NCI-H1105 (cell line): ENCODE measurements at regions not wholly inside any gene's neighbourhood (a gene's known extent, or its start where the extent isn't known, plus 50 kb on each side); places are given as distances from the start of the nearest gene placed in this dataset.

ENCODE experiments used
- DNase-seq: peaks from one replicate; lab custom pipeline; 2025; lab: John Stamatoyannopoulos, UW

DNA sequence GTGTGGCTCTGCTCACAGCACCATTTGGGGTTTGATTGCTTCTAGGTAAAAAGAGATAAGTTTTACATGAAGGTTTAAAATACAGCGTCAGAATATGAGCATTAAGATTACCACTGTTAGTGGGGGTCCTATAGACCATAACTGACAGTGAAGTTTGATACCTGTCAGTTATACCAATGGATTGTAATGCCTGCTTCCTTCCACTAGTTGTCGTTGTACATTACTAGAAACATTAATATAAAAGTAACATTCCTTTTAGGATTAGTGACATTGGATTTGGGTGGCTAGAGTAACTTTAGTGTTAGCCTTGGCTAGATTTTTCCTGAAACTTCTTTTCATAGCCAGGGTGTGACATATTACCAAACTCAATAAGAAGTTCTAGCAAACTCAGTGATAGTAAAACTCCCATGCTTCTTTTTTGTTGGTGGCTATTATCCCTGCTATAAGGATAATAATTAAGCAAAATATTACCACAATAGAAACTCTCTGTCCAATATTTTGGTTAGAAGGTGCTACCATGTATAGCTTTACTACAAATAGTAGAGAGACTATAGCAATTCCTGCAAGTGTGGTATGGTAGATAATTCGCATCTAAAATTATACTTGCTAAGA, 57.1 kb downstream of the FAM181B start:
- DNase-seq = no peak

DNA sequence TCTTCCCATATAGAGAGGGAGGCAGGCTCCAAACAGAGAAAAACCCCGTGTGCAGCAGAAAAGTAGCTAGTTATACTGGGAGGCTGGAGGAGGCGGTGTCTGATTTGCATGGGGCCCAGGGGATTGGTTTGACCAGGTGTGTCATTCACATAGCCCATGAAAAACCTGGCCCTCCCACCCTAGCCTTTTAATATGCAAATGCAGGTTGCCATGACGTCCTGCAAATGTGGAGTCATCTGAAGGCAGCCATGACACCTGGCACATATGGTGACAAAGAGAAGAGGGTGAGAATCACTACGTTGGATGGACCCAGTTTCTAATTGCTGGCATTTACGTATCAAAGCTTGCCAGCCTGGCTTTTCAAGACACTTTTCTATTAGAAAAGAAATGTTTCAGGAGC, 57.8 kb downstream of the FAM181B start:
- DNase-seq = no peak

DNA sequence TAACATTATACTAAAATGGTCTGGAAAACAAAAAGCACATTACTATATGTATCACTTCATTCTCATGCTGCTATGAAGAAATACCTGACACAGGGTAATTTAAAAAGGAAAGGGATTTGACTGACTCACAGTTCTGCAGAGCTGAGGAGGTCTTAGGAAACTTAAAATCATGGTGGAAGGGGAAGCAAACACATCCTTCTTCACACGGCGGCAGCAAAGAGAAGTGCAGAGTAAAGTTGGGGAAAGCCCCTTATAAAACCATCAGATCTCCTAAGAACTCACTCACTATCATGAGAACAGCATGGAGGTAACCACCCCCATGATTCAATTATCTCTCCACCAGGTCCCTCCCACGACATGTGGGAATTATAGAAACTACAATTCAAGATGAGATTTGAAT, 60.0 kb downstream of the FAM181B start:
- no peak for DNase-seq

DNA sequence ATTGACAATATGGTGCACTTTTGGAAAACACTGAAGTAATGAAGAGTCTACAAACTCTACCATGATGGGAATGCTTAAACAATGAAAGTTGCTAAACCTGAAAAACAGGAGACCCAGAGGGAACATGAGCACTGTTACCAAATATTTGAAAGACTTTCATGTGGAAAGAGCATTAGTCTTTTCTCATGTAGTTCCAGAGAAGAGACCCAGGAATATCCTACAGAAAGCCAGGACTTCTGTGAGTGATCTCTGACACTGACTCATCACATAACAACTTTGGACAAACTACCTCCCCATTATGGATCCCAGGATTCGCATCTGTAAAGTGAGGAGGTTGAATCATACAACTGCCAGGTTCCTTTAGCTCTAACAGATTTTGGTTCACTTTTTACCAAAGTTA, 62.2 kb downstream of the FAM181B start:
- DNase-seq = no peak

DNA sequence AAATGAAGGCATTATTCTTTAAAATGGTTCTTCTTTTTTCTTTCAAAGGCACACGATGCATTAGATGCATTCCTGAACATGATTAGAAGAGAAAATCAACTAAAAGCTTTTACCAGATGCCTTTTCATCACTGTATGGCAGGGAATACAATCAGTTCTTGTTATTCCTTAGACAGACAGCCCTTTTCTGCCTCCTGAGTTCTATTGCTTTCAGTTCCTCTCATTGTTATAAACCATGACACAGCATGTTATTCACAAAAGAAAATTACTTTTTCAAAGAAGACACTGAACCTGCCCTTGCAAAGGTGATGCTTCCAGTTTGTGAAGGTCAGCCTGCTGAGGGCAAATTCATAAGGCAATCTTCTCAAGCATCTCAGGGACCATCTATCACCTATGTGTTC, 70.1 kb downstream of the FAM181B start:
- DNase-seq = no peak

DNA sequence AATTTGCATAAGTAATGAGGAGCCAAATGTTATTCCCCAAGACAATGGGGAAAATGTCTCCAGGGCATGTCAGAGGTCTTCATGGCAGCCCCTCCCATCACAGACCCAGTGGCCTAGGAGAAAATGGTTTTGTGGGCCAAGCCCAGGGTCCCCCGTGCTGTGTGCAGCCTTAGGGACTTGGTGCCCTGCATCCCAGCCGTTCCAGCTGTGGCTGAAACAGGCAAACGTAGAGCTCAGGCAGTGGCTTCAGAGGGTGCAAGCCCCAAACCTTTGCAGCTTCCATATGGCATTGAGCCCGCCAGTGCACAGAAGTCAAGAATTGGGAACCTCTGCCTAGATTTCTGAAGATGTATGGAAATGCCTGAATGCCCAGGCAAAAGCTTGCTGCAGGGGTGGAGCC, 79.9 kb downstream of the FAM181B start:
- no peak for DNase-seq

DNA sequence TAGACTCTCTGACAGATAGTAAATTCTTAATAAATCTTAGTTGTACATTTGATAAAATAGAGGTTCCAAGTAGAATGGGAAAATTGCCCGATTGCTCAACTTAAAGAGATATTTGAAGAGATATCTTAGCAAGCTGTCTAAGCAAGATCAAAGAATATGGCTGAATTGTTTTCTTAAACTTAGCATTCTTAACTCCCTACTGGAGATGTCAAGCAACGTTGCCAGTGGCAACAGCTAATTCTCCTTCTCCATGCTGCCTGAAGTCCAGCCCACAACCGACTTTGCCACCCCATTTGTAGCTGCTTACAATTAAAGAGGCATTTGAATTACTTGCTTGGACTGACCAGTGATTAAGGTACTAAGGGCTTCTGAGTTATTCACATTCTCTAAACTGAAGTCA, 94.4 kb downstream of the FAM181B start:
- DNase-seq = no peak

DNA sequence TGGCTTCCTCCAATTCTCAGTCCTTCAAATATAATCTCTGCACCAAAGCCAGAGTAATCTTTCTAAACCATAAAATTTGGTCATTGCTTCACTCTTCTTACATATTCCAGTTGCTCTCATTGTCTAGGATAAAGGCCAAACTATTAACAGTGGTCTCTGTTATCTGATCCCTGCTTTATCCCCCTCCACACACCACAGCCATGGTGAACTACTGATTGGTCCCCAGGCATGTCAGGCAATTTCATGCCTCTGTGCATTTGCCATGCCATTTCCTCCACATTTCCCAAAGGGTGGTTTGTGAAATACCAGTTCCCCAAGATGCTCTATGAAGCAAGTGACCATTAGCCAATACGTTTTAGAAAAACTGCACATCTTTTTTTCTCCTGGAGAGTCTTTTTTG, 97.0 kb downstream of the FAM181B start:
- no peak for DNase-seq

DNA sequence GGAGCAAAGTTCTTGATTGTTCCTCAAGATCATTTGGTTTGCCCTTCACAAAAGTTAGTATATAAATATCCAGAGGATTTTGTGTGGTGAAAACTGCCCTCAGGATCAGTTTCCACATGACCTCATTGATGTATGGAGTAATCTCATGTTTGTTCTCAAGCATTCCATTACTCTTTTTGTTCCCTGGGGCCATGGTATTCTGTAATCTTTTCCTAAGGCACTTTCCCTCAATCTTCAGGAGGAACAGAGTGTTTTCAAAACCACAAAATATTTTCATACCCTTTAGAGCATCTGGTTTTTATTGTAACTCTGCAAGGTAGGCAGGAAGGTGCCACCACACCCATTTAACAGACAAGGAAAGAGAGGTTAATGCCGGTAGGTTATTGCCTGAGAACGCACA, 99.6 kb downstream of the FAM181B start:
- no peak for DNase-seq

DNA sequence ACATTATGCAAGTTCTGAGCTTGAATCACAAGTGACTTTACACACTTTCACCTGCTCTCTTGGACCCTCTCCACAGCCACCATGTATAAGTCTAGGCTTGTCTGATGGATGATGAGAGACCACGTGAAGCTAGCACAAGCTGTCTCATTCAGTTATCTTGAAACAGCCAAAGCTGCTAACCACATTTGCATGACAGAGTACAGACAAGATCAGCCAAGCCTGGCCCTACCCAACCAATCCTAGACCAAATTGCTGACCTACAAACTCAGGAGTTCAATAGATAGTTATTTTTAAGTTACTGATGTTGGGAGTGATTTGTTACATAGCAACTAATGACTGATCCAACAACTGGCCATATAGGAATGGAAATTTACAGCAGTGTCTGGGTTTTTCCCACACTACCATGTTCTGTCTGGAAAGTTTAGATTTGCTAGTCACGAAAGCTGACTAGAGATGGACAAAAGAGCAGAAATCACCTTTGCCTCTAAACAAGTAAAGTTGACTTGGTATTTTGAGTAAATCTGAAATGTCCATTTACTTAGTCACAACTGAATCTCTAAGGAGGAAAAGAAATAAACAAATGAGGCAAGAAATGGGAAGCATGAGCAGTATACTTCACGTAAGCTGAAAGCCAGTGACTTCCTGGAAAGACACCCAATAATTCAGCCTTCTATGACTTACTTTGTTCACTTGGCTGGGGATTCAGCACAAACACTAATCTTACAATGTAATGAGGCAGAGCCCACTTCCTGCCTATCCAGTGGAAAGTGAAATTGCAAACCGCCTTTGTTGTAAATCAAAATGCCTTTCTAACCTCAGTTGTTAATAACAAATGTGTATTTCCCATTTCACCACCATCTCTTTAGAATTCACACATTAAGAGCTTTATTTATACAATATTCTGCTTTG, 101.7 kb downstream of the FAM181B start:
- no peak for DNase-seq

DNA sequence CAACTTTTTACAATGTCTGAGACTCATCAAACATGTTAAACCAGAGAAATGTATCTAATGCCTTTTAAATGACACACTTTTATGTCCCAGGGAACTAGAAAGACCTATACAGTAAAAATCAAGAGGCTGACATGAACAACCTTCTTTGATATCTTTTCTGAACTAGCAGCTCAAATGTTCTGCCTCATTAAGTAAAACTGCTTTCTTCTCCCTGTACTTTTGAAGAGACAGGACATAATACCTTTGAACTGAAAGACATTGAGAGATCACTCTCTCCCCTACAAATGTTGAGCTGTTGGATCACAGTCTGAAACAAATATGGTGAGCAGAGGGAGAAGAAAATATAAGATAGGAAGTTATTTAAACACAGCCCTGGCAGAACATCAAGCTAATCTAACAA, 123.0 kb downstream of the FAM181B start:
- DNase-seq = no peak

DNA sequence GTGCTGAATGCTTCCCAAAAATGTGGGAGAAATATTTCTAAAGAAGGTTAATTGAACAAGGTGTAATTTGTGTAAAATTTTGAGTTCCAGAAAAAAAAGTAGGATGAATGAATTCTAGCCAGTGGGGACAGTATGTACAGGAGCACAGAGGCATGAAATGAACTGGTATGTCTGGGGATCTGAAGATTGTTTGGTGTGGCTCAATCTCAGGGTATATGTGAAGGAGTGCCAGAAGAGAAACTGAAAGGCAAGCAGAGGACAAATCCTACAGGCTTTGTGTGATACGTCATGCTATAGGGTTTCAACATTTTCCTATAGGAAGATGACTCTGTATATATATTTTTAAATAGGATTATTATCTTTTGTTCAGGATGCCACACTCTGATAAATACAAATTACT, 126.9 kb downstream of the FAM181B start:
- no peak for DNase-seq

DNA sequence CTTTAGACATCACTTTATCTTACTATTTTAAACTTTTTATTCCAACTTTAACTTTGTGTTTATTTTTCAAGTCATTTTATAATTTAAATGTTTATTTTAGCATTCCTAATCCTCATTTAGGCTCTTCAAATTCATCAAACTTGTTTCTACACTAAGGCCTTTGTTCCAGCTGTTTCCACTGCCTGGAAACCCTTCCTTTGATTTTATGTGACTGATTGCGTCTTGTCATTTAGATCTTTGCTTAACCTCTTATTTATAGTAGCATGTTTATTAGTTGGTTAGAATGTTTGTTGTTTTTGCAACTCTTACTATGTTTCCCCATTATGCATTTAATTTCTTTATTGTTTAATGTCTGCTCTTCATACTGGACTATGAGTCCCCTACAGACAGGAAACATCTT, 132.0 kb downstream of the FAM181B start:
- DNase-seq = no peak

DNA sequence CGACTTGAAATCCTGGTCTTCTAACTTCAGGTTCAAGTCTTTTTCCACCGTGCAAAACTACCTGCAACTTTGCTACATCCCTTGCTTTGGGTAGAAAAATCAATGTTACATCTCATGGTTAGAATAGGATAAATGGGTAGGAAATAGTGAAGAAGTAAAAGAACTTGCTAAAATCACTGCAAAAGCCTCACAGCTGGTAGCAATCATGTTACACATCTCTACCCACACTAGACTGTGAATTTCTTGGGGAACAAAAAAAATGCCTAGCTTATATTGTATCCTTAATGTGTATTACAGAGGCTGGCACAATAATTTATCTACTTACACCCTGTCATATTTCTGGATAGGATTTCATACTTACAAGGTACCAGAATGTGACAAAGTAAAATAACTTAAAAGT, 133.8 kb downstream of the FAM181B start:
- DNase-seq = no peak

DNA sequence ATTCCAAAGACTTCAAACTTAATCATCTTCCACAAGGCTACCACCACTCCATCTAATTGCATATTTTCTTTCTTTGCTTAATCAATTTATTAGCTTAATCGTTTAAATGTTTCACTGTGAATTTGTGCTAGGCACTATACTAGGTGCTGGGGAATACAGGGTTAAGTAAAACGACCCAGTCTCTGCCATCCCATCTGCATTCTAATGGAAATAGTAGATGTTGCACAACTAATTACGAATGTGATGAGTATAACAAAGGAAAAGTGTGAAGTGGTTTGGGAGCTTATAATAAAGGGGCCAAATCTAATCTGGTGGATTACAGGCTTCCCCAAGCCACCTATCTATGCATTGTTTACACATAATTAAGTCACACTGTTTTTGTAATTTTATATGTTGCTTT, 147.1 kb downstream of the FAM181B start:
- DNase-seq = no peak

DNA sequence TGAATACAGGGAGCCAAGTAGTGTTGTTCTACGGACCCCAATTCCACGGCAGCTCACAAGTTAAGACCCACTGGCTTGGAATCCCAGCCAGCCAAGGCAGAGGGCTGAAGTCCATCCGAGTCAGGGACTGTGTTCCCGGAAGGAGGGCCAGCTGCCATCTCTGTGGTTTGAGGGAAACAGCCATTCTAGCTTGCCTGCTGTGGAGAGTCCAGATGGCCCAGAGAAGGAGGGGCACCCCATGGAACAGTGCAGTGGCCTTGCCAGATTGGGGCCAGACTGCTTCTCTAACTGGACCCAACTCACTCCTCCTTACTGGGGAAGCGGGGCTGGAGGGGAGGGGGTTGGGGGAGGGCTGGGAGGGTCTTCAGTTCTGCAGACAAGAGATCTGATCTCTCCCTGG, 156.4 kb downstream of the FAM181B start:
- DNase-seq = no peak

DNA sequence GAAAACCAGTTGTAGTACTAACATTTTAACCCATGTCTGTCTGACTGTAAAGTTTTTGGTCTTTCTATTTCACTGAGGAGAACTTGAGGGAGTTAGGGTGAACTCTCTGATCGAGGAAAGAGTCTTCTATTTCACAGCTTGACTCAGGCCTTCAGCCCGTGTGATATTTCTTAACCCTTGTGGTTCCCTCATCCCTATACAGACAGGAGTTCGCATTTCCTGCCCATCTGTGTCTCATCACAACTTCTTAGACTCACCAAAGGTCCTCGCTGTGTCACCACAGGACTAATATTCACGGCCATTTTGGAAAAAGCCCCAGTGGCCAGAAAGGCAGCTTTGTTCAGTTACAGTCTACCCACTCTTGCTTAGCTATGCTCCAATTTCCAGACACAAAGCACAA, 172.8 kb downstream of the FAM181B start:
- no peak for DNase-seq

DNA sequence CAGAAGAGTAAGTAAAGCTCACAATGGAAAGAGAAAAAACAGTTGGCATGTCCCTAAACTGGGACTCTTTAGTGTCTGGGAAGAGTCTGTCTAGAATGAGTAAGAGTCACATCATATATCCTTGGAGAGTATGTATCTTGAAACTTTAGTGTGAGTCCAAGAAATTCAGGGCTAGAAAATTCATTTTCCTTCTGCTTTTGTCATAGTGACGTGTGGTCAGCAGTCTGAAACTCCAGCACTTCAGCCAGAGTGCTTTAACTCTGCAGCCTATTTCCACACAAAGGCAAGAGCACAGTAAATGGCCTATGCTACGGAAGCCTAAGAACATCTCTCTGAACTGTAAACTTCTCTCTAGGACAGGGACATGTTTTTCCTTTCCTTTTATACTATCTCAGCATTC, 174.1 kb downstream of the FAM181B start:
- DNase-seq = no peak

DNA sequence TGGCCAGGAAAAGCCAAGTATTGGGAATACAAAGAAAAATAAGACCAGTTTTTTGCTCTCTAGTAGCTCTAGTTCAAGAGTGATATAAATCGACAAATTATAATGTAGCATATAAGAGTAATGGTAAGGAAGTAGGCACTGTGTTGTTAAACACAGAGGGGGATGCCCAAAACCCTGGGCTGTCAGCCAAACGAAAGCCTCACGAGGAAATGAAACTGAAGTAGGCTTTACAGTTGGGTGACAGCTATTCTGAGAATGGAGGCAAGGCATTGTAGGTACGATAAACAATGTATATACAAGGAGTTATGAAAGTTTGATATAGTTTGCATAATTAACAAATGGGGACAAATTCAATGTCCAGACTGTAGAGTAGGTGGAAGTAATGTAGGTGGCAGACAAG, 176.4 kb downstream of the FAM181B start:
- DNase-seq = no peak

DNA sequence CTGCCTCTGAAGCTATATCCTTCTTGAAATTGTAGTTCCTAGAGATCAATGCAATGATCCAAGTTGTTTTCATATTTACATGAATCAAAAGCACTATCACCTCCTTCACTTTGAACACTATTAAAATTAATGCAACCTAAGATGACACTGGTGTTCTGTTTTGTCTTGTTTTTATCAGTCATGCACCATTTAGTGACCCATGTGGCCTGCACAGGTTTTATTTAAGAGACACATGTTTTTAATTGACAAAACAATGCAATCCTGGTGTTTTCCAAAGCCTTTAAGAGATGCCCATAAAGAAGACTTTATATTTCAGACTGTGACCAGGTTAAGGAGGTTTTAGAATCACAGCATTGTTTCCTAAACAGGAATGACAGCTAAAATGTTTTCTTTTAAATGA, 177.5 kb downstream of the FAM181B start:
- DNase-seq = no peak

DNA sequence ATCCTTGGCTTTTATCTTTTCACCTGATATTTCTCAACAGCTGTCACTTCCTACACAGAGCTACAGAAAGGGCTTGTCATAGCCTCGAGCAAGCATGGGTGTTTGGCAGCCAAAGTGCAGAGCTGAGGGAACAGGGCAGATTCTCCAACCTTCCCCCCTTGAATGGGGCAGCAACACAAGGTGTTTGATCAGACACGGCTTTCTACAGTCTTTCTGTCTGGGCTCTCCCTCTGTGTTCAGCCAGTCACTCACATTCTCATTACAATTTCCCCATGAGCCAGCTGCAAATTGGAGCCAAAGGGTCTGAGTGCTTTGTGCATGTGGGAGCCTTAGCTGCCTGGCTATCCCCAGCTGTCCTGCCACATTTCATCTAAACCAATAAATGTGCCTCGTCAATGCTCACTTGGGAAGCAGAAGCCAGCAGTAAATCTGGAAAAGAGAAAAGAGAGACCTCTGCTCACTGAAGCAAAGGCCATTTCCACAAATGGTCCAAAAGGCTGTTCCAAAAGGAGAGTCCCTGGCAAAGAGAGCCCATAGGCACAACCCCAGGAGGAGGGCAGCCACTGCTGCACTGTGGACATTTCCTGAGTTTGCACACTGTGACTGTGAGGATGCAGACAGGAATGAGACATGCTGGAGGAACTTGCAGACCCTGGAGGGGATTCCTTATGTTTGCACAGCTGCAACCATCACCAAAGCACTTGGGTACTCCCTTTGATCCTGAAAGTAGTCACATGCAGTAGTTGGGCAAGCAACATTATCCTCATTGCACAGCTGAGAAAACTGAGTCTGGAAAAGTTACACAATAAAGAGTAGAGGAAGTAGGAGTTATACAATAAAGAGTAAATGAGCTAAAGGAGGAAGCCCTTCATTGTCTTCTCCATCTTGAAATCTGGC, 186.8 kb downstream of the FAM181B start:
- DNase-seq = peak; percentile 80

DNA sequence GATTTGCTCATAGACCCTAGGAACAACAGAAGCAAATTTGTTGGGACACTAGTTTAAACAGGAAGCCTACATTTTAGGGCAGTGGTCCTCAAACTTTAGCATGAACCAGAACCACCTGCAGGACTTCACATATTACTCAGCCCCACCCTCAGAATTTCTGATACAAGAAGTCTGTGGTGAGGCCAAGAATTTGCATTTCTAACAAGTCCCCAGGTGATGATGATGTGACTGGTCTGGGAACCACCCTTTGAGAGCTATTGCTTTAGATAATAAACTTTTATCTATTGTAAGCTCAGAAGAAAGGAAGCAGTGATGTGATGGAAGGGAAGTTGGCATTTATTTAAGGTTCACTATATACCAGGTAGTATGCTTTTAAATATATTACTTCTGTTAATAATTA, 194.0 kb downstream of the FAM181B start:
- DNase-seq = no peak

DNA sequence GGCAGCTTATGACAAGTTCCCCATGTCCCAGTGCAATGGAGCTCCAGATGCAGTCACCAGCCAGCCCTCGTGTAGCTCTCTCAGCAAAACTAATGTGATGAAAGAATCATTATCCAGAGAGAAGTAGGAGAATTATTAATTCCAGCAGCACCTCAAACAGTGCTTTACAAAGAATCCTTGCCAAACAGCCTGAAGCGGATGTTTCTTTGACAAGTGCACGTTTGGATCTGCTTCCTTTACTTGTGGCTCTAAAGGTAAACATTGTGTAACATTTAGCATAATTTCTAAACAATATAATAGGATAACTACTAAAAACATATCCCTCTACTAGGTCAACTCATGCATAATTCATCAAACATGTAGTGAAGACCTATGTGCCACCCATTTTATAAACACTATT, 197.0 kb downstream of the FAM181B start:
- no peak for DNase-seq
